OCI-LY3 (cell line): ENCODE measurements at regions not wholly inside any gene's neighbourhood (a gene's known extent, or its start where the extent isn't known, plus 50 kb on each side); places are given as distances from the start of the nearest gene placed in this dataset.

Source experiments
- EZH2phosphoT487 ChIP-seq: fragments of 200-600 bp; shearing (Covaris generic); IDR thresholded peaks from 2 replicates; pipeline ENCODE4 v1.6.1; 2018; ENCODE audit warnings: antibody characterized with exemption, mixed run types, low read depth
- TF ChIP-seq, protein P1 (sequence below): fragments of 200-600, 300-600 bp; sonication (generic); IDR thresholded peaks from 2 replicates; pipeline ENCODE4 v1.5.1; 2014; ENCODE audit warnings: antibody characterized with exemption, low read length, low read depth

DNA sequence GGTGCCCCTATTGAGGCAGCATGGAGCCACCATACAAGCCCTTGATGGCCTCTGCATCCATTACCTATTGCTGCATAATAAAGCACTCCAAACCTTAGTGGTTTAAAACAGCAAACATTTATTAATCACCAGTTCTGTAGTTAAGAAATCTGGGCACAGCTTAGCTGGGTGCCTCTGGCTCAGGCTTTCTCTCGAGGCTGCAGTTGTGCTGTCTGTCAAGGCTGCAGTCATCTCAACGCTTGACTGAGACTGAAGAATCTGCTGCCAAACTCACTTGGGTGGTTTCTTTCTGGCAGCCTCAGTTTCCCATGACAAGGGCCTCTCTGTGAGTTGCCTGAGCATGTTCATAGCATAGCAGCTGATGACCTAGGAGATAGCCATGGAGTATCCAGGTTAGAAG lies 207.4 kb upstream of the LRFN2 start:
- TF ChIP-seq, protein P1, sequence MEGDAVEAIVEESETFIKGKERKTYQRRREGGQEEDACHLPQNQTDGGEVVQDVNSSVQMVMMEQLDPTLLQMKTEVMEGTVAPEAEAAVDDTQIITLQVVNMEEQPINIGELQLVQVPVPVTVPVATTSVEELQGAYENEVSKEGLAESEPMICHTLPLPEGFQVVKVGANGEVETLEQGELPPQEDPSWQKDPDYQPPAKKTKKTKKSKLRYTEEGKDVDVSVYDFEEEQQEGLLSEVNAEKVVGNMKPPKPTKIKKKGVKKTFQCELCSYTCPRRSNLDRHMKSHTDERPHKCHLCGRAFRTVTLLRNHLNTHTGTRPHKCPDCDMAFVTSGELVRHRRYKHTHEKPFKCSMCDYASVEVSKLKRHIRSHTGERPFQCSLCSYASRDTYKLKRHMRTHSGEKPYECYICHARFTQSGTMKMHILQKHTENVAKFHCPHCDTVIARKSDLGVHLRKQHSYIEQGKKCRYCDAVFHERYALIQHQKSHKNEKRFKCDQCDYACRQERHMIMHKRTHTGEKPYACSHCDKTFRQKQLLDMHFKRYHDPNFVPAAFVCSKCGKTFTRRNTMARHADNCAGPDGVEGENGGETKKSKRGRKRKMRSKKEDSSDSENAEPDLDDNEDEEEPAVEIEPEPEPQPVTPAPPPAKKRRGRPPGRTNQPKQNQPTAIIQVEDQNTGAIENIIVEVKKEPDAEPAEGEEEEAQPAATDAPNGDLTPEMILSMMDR: no peak
- no peak for TF ChIP-seq EZH2phosphoT487
